Progenitor cell of endocrine pancreas (in vitro differentiated cells): ENCODE measurements at regions not wholly inside any gene's neighbourhood (a gene's known extent, or its start where the extent isn't known, plus 50 kb on each side); places are given as distances from the start of the nearest gene placed in this dataset.

Experiments
- DNase-seq: peaks from one replicate; pipeline ENCODE4 v3.0.0; 2021; ENCODE audit warnings: low spot score; ENCODE audit not compliant: unreplicated experiment
- H3K27ac Mint-ChIP-seq: 2 replicates; pipeline ENCODE4 v1.8.0; 2021; ENCODE audit warnings: mild to moderate bottlenecking, moderate library complexity, mixed read lengths
- H3K27me3 Mint-ChIP-seq: 2 replicates; pipeline ENCODE4 v1.8.0; 2021; ENCODE audit warnings: mixed read lengths
- H3K36me3 Mint-ChIP-seq: 2 replicates; pipeline ENCODE4 v1.8.0; 2022; ENCODE audit warnings: mixed read lengths; ENCODE audit not compliant: insufficient read depth
- H3K4me1 Mint-ChIP-seq: 2 replicates; pipeline ENCODE4 v1.8.0; 2021; ENCODE audit warnings: low read depth, mixed read lengths
- H3K4me3 Mint-ChIP-seq: 2 replicates; pipeline ENCODE4 v1.8.0; 2021; ENCODE audit warnings: low read depth, mild to moderate bottlenecking, moderate library complexity, mixed read lengths
- H3K9me3 Mint-ChIP-seq: 2 replicates; pipeline ENCODE4 v1.8.0; 2021; ENCODE audit warnings: low read depth, mixed read lengths
- CTCF ChIP-seq: fragments of 200-600 bp; sonication (generic); IDR thresholded peaks from one replicate; pipeline ENCODE4 v1.5.0; 2021; ENCODE audit warnings: antibody characterized with exemption, mild to moderate bottlenecking; ENCODE audit not compliant: unreplicated experiment

- H3K4me1 Mint-ChIP-seq: no peaks in the 10 kb centered on the region
- peaks cover 5% of the 10 kb centered on the region for H3K9me3 Mint-ChIP-seq
- DNase-seq: no peak
- H3K4me3 Mint-ChIP-seq: no peak overlapping the region
- peaks cover 2% of the 10 kb centered on the region for H3K27me3 Mint-ChIP-seq
- H3K36me3 Mint-ChIP-seq: no peaks in the 10 kb centered on the region
- TF ChIP-seq CTCF: no peak
- H3K27ac Mint-ChIP-seq: no peak overlapping the region
Observed at GRCh38 chr4:14833053-14833452, 169.2 kb upstream of the CPEB2 start.

GRCh38 chr4:14834382-14834781, 167.9 kb upstream of the CPEB2 start:
- Mint-ChIP-seq H3K27ac (no peak overlapping the region), H3K27me3 (peaks cover 2% of the 10 kb centered on the region), H3K4me3 (no peak overlapping the region)

GRCh38 chr4:14835288-14835687, 167.0 kb upstream of the CPEB2 start:
- TF ChIP-seq CTCF: no peak
- Mint-ChIP-seq H3K4me3 (no peak overlapping the region), H3K9me3 (peaks cover 9% of the 10 kb centered on the region), H3K27me3 (peaks cover 2% of the 10 kb centered on the region), H3K36me3 (no peaks in the 10 kb centered on the region), H3K4me1 (no peaks in the 10 kb centered on the region), H3K27ac (no peak overlapping the region)
- DNase-seq: no peak

More at GRCh38 chr4:14834382-14834781, 167.9 kb upstream of the CPEB2 start:
- DNase-seq: no peak
- Mint-ChIP-seq H3K36me3 (no peaks in the 10 kb centered on the region), H3K9me3 (peaks cover 9% of the 10 kb centered on the region), H3K4me1 (no peaks in the 10 kb centered on the region)
- TF ChIP-seq CTCF: no peak

- TF ChIP-seq CTCF: no peak
- H3K4me1 Mint-ChIP-seq: no peaks in the 10 kb centered on the region
- H3K9me3 Mint-ChIP-seq: peaks cover 9% of the 10 kb centered on the region
- H3K27ac Mint-ChIP-seq: no peak overlapping the region
- no peak overlapping the region for H3K4me3 Mint-ChIP-seq
- H3K27me3 Mint-ChIP-seq: peaks cover 2% of the 10 kb centered on the region
- H3K36me3 Mint-ChIP-seq: no peaks in the 10 kb centered on the region
- no peak for DNase-seq
Observed at GRCh38 chr4:14835708-14836425, 166.4 kb upstream of the CPEB2 start.

- H3K9me3 Mint-ChIP-seq: peaks cover 13% of the 10 kb centered on the region
- TF ChIP-seq CTCF: no peak
- no peaks in the 10 kb centered on the region for H3K36me3 Mint-ChIP-seq
- H3K4me1 Mint-ChIP-seq: no peaks in the 10 kb centered on the region
- no peak for DNase-seq
- no peaks in the 10 kb centered on the region for H3K27me3 Mint-ChIP-seq
- no peak overlapping the region for H3K27ac Mint-ChIP-seq
- H3K4me3 Mint-ChIP-seq: no peak overlapping the region
Observed at GRCh38 chr4:14837860-14838259, 164.4 kb upstream of the CPEB2 start.
